Chondrocyte (in vitro differentiated cells): ENCODE measurements at regions not wholly inside any gene's neighbourhood (a gene's known extent, or its start where the extent isn't known, plus 50 kb on each side); places are given as distances from the start of the nearest gene placed in this dataset.
"Not testable (repeated sequence)": the region's sequence is repeated elsewhere in the genome, so short reads cannot be mapped to it uniquely, and the experiment has no call there.

Source experiments
- DNase-seq: peaks from one replicate; pipeline ENCODE4 v3.0.0; 2021; ENCODE audit warnings: mixed read lengths, low spot score
- H3K27ac Mint-ChIP-seq: one replicate; pipeline ENCODE4 v1.8.0; 2021; ENCODE audit warnings: mild to moderate bottlenecking, moderate library complexity, mixed read lengths; ENCODE audit not compliant: unreplicated experiment
- H3K27me3 Mint-ChIP-seq: 2 replicates; pipeline ENCODE4 v1.8.0; 2021; ENCODE audit warnings: low read depth, mixed read lengths
- H3K36me3 Mint-ChIP-seq: 2 replicates; pipeline ENCODE4 v1.8.0; 2021; ENCODE audit warnings: low read depth, mixed read lengths
- H3K4me1 Mint-ChIP-seq: 2 replicates; pipeline ENCODE4 v1.8.0; 2021; ENCODE audit warnings: low read depth, mild to moderate bottlenecking, mixed read lengths
- H3K4me3 Mint-ChIP-seq: one replicate; pipeline ENCODE4 v1.8.0; 2021; ENCODE audit warnings: mild to moderate bottlenecking, moderate library complexity, mixed read lengths; ENCODE audit not compliant: unreplicated experiment
- H3K9me3 Mint-ChIP-seq: 2 replicates; pipeline ENCODE4 v1.8.0; 2021; ENCODE audit warnings: low read depth, mixed read lengths
- CTCF ChIP-seq: fragments of 200-600 bp; sonication (generic); IDR thresholded peaks from 2 replicates; pipeline ENCODE4 v1.5.0; 2021; ENCODE audit warnings: antibody characterized with exemption, mild to moderate bottlenecking, moderate library complexity

GRCh38 chr2:186976329-186976728 lies 127.4 kb upstream of the ZSWIM2 start:
- H3K4me3 Mint-ChIP-seq, result no peak overlapping the region

GRCh38 chr2:186972281-186972970 lies 123.5 kb upstream of the ZSWIM2 start:
- TF ChIP-seq CTCF, result no peak
- H3K27ac Mint-ChIP-seq, result no peak overlapping the region
- H3K36me3 Mint-ChIP-seq, result no peaks in the 10 kb centered on the region
- H3K4me3 Mint-ChIP-seq, result no peak overlapping the region
- no peak for DNase-seq
- peaks cover 11% of the 10 kb centered on the region for H3K4me1 Mint-ChIP-seq
- H3K27me3 Mint-ChIP-seq, result no peaks in the 10 kb centered on the region
- H3K9me3 Mint-ChIP-seq, result no peaks in the 10 kb centered on the region

More at GRCh38 chr2:186976329-186976728, 127.4 kb upstream of the ZSWIM2 start:
- no peak for TF ChIP-seq CTCF
- no peak for DNase-seq
- no peaks in the 10 kb centered on the region for H3K36me3 Mint-ChIP-seq
- no peaks in the 10 kb centered on the region for H3K9me3 Mint-ChIP-seq
- H3K4me1 Mint-ChIP-seq, result peaks cover 5% of the 10 kb centered on the region
- no peak overlapping the region for H3K27ac Mint-ChIP-seq
- H3K27me3 Mint-ChIP-seq, result no peaks in the 10 kb centered on the region

- Mint-ChIP-seq H3K4me1 (peaks cover 11% of the 10 kb centered on the region), H3K27me3 (no peaks in the 10 kb centered on the region), H3K27ac (peak overlapping the region; percentile 32), H3K36me3 (no peaks in the 10 kb centered on the region), H3K9me3 (no peaks in the 10 kb centered on the region), H3K4me3 (no peak overlapping the region)
- no peak for DNase-seq
- TF ChIP-seq CTCF, result no peak
Measured at GRCh38 chr2:186968277-186968676, 119.3 kb upstream of the ZSWIM2 start.

DNA sequence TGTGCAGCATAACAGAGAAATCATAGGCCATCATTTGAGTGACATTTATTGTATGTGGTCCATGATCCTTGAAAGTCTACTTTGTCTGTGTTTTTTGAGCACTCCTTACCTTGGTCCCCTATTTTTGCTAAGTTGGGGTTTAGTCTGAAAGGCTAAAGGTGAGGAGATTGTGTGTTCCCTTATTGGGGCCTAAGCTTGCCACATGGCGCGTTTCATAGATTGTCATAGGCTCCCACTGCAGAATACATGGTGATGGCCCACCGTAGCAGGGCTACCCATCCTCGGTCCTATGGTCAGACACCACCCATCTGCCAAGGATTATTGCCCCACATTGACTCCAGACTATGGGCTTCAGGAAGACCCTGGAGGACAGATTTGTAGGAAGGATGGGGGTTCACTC lies 117.0 kb upstream of the ZSWIM2 start:
- H3K4me1 Mint-ChIP-seq, result peaks cover 6% of the 10 kb centered on the region
- no peak for DNase-seq
- no peaks in the 10 kb centered on the region for H3K27me3 Mint-ChIP-seq
- H3K9me3 Mint-ChIP-seq, result no peaks in the 10 kb centered on the region
- no peak overlapping the region for H3K27ac Mint-ChIP-seq
- no peaks in the 10 kb centered on the region for H3K36me3 Mint-ChIP-seq
- TF ChIP-seq CTCF, result no peak
- H3K4me3 Mint-ChIP-seq, result no peak overlapping the region

DNA sequence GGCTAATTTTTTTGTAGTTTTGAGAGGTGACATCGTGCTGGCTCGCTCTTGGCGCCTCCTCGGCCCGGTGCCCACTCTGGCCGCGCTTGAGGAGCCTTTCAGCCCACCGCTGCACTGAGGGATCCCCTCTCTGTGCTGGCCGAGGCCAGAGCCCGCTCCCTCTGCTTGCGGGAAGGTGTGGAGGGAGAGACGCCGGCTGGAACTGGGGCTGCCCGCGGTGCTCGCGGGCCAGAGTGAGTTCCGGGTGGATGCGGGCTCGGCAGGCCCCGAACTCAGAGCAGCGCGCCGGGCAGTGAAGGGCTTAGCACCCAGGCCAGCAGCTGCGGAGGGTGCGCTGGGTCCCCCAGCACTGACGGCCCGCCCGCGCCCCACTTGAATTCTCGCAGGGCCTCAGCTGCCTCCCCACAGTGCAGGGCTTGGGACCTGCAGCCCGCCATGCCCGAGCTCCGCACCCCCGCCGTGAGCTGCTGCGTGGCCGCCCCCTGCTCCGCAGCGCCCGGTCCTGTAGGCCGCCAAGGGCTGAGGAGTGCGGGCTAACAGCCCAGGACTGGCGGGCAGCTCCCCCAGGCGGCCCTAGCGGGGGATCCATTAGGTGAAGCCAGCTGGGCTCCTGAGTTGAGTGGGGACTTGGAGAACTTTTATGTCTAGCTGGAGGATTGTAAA lies 113.2 kb upstream of the ZSWIM2 start:
- Mint-ChIP-seq H3K27ac (no peak overlapping the region), H3K27me3 (no peaks in the 10 kb centered on the region), H3K36me3 (no peaks in the 10 kb centered on the region), H3K4me3 (no peak overlapping the region), H3K9me3 (no peaks in the 10 kb centered on the region), H3K4me1 (no peaks in the 10 kb centered on the region)
- no peak for TF ChIP-seq CTCF
- no peak for DNase-seq

GRCh38 chr2:186960241-186960640 lies 111.3 kb upstream of the ZSWIM2 start:
- not testable (repeated sequence) for H3K4me1 Mint-ChIP-seq, H3K9me3 Mint-ChIP-seq, H3K27ac Mint-ChIP-seq, H3K4me3 Mint-ChIP-seq, DNase-seq, H3K27me3 Mint-ChIP-seq, H3K36me3 Mint-ChIP-seq
